HEK293 (cell line): ENCODE measurements at regions not wholly inside any gene's neighbourhood (a gene's known extent, or its start where the extent isn't known, plus 50 kb on each side); places are given as distances from the start of the nearest gene placed in this dataset.

ENCODE experiments used
- CTCF ChIA-PET: fragments of 350-600 bp; formaldehyde crosslinking; extraction: SDS; loops from one replicate; lab custom pipeline; 2021; ENCODE audit warnings: antibody characterized with exemption; lab: Yijun Ruan, JAX
- POLR2A ChIA-PET: fragments of 300-600 bp; formaldehyde crosslinking; extraction: SDS; loops from one replicate; lab custom pipeline; 2020; ENCODE audit warnings: antibody characterized with exemption, inconsistent platforms; lab: Yijun Ruan, JAX
- H3K27ac ChIP-seq: fragments of 200-500 bp; sonication (Bioruptor generic); 2 replicates; pipeline ENCODE4 v1.5.1; 2014; ENCODE audit warnings: low read depth, low read length, control low read depth, inconsistent platforms; ENCODE audit errors: extremely low read depth
- H3K36me3 ChIP-seq, 2 experiments: fragments of 200-500 bp in 1 of 2; sonication (Bioruptor generic) in 1 of 2; 1 replicate in 1 of 2; 2 replicates in 1 of 2; pipeline ENCODE4 v1.5.1; 2014 to 2017; ENCODE audit warnings: inconsistent platforms in 2 of 2, low read length in 2 of 2; ENCODE audit not compliant: control insufficient read depth in 2 of 2, insufficient read depth in 1 of 2
- H3K4me1 ChIP-seq: fragments of 200-500 bp; sonication (Bioruptor generic); 2 replicates; pipeline ENCODE4 v1.5.1; 2014; ENCODE audit warnings: mild to moderate bottlenecking, low read length, inconsistent platforms; ENCODE audit not compliant: control insufficient read depth, insufficient read depth
- H3K4me3 ChIP-seq: 2 replicates; pipeline ENCODE4 v1.5.1; 2011; ENCODE audit warnings: low read depth, mild to moderate bottlenecking, control low read depth, low read length, moderate library complexity
- H3K9me3 ChIP-seq: fragments of 200-500 bp; sonication (Bioruptor generic); 2 replicates; pipeline ENCODE4 v1.5.1; 2014; ENCODE audit warnings: low read depth, low read length, inconsistent platforms; ENCODE audit not compliant: control insufficient read depth, insufficient read depth
- SETDB1 ChIP-seq: IDR thresholded peaks from one replicate; pipeline ENCODE4 v1.6.1; 2017; ENCODE audit warnings: mild to moderate bottlenecking, low read length, moderate library complexity, mixed read lengths; ENCODE audit not compliant: insufficient read length
- ZBTB7A ChIP-seq: fragments of 450-650 bp; formaldehyde crosslinking; IDR thresholded peaks from 2 replicates; pipeline ENCODE4 v1.5.1; 2016; ENCODE audit warnings: low read depth, missing biosample characterization, missing genetic modification characterization
- ZNF174 ChIP-seq: fragments of 450-650 bp; formaldehyde crosslinking; IDR thresholded peaks from 2 replicates; pipeline ENCODE4 v1.5.0; 2017; ENCODE audit warnings: missing biosample characterization, mild to moderate bottlenecking, missing genetic modification characterization
- ZNF19 ChIP-seq: fragments of 450-650 bp; formaldehyde crosslinking; IDR thresholded peaks from 2 replicates; pipeline ENCODE4; 2016; ENCODE audit warnings: missing biosample characterization, missing genetic modification characterization, low read depth
- ZNF48 ChIP-seq: fragments of 450-650 bp; formaldehyde crosslinking; IDR thresholded peaks from 2 replicates; pipeline ENCODE4 v1.5.1; 2016; ENCODE audit warnings: missing biosample characterization, missing genetic modification characterization
- ZNF544 ChIP-seq: fragments of 450-650 bp; formaldehyde crosslinking; IDR thresholded peaks from 2 replicates; pipeline ENCODE4 v1.5.0; 2017; ENCODE audit warnings: missing biosample characterization, missing genetic modification characterization
- ZNF600 ChIP-seq: fragments of 450-650 bp; formaldehyde crosslinking; IDR thresholded peaks from 2 replicates; pipeline ENCODE4 v1.5.1; 2016; ENCODE audit warnings: missing biosample characterization, missing genetic modification characterization
- ZNF660 ChIP-seq: fragments of 450-650 bp; IDR thresholded peaks from 2 replicates; pipeline ENCODE4 v1.5.1; 2018; ENCODE audit warnings: missing biosample characterization, mild to moderate bottlenecking, missing genetic modification characterization
- ZNF664 ChIP-seq: fragments of 450-650 bp; formaldehyde crosslinking; IDR thresholded peaks from 2 replicates; pipeline ENCODE4 v1.5.1; 2016; ENCODE audit warnings: missing biosample characterization, missing genetic modification characterization
- ZNF677 ChIP-seq: fragments of 450-650 bp; IDR thresholded peaks from 2 replicates; pipeline ENCODE4 v1.5.0; 2018; ENCODE audit warnings: missing biosample characterization, mild to moderate bottlenecking, missing genetic modification characterization, moderate library complexity
- ZNF776 ChIP-seq: fragments of 450-650 bp; formaldehyde crosslinking; IDR thresholded peaks from 2 replicates; pipeline ENCODE4 v1.5.0; 2017; ENCODE audit warnings: missing biosample characterization, missing genetic modification characterization, borderline replicate concordance
- ZNF830 ChIP-seq: fragments of 450-650 bp; IDR thresholded peaks from 2 replicates; pipeline ENCODE4 v1.5.0; 2018; ENCODE audit warnings: missing biosample characterization, missing genetic modification characterization, low read depth, mild to moderate bottlenecking, moderate library complexity
- ZSCAN23 ChIP-seq: fragments of 450-650 bp; formaldehyde crosslinking; IDR thresholded peaks from 2 replicates; pipeline ENCODE4 v1.5.1; 2016; ENCODE audit warnings: missing biosample characterization, missing genetic modification characterization
- TF ChIP-seq, protein P1 (sequence below): fragments of 450-650 bp; formaldehyde crosslinking; IDR thresholded peaks from 2 replicates; pipeline ENCODE4 v1.5.1; 2016; ENCODE audit warnings: missing biosample characterization, missing genetic modification characterization
- TF ChIP-seq, protein P2 (sequence below): fragments of 450-650 bp; formaldehyde crosslinking; IDR thresholded peaks from 2 replicates; pipeline ENCODE4; 2016; ENCODE audit warnings: missing biosample characterization, missing genetic modification characterization
- TF ChIP-seq, protein P3 (sequence below): fragments of 450-650 bp; IDR thresholded peaks from 2 replicates; pipeline ENCODE4 v1.5.1; 2018; ENCODE audit warnings: missing biosample characterization, missing genetic modification characterization
- TF ChIP-seq, protein P4 (sequence below): fragments of 450-650 bp; formaldehyde crosslinking; IDR thresholded peaks from 2 replicates; pipeline ENCODE4 v1.5.1; 2016; ENCODE audit warnings: missing biosample characterization, missing genetic modification characterization
- TF ChIP-seq, protein P5 (sequence below): fragments of 450-650 bp; formaldehyde crosslinking; conservative IDR thresholded peaks from 2 replicates; pipeline ENCODE4 v1.5.1; 2016; ENCODE audit warnings: low read depth, missing biosample characterization, missing genetic modification characterization

DNA sequence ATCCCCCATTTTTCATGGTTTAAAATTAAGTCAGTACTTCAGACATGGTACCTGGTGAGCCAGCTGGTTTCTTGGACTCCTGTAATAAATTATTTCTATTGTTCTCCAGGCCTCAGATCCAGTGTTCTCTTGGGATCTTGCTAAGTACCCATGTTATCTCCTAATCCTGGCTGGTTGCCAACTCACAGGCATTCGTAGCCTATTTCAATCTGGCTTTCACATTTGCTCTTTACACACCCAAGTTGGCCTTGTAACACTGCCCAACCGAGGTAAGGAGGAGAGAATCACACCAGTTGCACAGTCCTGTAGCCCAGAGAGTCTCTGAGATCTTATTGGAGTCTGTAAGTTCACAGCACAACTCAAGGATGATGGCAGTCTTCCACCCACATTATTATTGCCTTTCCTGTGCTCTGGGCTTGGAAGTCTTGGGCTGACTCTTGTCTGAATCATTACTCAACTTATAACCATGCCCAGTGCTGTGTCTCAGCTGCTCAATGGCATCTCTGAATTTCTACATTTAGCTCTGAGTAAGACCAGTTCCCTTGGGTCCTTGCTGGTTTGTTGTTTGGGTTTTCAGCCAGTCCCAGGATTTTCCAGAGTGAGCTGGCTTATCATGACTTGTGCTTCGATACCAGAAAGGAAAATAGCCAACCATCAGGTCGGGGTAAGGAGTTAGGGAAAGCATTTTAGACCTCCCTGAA lies 76.6 kb upstream of the KLF12 start (continued):
- TF ChIP-seq, protein P1, sequence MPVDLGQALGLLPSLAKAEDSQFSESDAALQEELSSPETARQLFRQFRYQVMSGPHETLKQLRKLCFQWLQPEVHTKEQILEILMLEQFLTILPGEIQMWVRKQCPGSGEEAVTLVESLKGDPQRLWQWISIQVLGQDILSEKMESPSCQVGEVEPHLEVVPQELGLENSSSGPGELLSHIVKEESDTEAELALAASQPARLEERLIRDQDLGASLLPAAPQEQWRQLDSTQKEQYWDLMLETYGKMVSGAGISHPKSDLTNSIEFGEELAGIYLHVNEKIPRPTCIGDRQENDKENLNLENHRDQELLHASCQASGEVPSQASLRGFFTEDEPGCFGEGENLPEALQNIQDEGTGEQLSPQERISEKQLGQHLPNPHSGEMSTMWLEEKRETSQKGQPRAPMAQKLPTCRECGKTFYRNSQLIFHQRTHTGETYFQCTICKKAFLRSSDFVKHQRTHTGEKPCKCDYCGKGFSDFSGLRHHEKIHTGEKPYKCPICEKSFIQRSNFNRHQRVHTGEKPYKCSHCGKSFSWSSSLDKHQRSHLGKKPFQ (tag by site-specific recombination) = peak; percentile 47; the same call in 1 of the 2 replicates
- TF ChIP-seq ZNF776 (tag by site-specific recombination) = peak; percentile 56; the same call in 1 of the 2 replicates
- 0 out of 2 replicates have a peak, but pooled peaks have one; percentile 43 for TF ChIP-seq ZNF830 (tag by site-specific recombination)
- TF ChIP-seq, protein P2, sequence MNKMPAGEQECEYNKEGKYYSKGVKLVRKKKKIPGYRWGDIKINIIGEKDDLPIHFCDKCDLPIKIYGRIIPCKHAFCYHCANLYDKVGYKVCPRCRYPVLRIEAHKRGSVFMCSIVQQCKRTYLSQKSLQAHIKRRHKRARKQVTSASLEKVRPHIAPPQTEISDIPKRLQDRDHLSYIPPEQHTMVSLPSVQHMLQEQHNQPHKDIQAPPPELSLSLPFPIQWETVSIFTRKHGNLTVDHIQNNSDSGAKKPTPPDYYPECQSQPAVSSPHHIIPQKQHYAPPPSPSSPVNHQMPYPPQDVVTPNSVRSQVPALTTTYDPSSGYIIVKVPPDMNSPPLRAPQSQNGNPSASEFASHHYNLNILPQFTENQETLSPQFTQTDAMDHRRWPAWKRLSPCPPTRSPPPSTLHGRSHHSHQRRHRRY (tag by site-specific recombination) = no peak
- peak; percentile 49; the same call in 1 of the 2 replicates for TF ChIP-seq ZNF677 (tag by site-specific recombination)
- TF ChIP-seq ZNF174 (tag by site-specific recombination) = no peak
- TF ChIP-seq ZNF544 (tag by site-specific recombination) = peak; percentile 92
- TF ChIP-seq ZBTB7A (tag by site-specific recombination) = no peak

DNA sequence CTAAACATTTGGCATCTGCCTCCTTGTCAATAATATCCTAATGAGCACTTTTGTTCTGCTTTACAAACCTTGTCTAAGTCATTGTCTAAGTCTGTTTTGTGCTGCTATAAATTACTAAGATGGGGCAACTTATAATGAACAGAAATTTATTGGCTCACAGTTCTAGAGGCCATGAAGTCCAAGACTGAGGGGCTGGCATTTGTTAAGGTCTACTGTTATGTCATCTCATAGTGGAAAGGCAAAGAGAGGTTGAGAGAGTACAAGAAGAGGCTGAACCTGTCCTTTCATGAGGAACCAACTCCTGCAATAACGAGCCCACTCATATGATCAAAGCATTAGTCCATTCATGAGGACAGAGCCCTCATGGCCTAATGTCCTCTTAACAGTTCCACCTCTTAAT lies 72.7 kb upstream of the KLF12 start:
- TF ChIP-seq SETDB1 (peak; percentile 37), ZNF19 (no peak)
- Histone ChIP-seq H3K27ac (no peak overlapping the region), H3K4me1 (no peaks in the 10 kb centered on the region), H3K9me3 (no peaks in the 10 kb centered on the region), H3K4me3 (no peak overlapping the region), H3K36me3 (no peaks in the 10 kb centered on the region)
- CTCF ChIA-PET = no interaction called here
- POLR2A ChIA-PET = no interaction called here

DNA sequence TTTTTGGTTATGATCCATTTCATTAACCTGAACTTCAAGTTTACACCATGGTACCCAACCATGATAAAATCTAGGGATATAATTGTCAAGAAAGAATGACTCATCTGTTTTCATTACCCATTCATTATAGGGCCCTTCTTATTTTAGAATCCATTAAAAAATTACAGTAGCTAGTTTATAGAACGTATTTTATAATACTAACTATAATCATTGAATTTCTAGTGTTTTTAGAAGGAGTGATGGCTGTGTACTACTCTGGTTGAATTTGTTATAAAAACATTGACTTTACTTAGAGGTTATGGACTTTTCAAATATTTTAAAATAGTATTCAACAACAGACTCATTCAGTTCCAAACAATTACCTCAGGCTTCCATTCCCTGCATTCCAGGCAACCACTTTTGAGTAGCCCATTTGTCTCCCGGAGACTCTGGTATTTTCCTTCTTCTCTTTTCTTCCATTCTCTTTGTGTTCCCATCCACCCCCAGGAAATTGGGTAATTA lies 71.9 kb upstream of the KLF12 start:
- H3K27ac ChIP-seq = no peak overlapping the region
- TF ChIP-seq, protein P3, sequence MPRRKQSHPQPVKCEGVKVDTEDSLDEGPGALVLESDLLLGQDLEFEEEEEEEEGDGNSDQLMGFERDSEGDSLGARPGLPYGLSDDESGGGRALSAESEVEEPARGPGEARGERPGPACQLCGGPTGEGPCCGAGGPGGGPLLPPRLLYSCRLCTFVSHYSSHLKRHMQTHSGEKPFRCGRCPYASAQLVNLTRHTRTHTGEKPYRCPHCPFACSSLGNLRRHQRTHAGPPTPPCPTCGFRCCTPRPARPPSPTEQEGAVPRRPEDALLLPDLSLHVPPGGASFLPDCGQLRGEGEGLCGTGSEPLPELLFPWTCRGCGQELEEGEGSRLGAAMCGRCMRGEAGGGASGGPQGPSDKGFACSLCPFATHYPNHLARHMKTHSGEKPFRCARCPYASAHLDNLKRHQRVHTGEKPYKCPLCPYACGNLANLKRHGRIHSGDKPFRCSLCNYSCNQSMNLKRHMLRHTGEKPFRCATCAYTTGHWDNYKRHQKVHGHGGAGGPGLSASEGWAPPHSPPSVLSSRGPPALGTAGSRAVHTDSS (tag by site-specific recombination) = no peak
- no peak for TF ChIP-seq ZNF48 (tag by site-specific recombination)
- TF ChIP-seq ZNF660 (tag by site-specific recombination) = no peak
- no peak for TF ChIP-seq ZNF600 (tag by site-specific recombination)
- TF ChIP-seq ZNF664 (tag by site-specific recombination) = no peak
- no peak for TF ChIP-seq ZSCAN23
- TF ChIP-seq, protein P4, sequence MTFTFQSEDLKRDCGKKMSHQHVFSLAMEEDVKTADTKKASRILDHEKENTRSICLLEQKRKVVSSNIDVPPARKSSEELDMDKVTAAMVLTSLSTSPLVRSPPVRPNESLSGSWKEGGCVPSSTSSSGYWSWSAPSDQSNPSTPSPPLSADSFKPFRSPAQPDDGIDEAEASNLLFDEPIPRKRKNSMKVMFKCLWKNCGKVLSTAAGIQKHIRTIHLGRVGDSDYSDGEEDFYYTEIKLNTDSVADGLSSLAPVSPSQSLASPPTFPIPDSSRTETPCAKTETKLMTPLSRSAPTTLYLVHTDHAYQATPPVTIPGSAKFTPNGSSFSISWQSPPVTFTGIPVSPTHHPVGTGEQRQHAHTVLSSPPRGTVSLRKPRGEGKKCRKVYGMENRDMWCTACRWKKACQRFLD (tag by site-specific recombination) = no peak
- TF ChIP-seq, protein P5, sequence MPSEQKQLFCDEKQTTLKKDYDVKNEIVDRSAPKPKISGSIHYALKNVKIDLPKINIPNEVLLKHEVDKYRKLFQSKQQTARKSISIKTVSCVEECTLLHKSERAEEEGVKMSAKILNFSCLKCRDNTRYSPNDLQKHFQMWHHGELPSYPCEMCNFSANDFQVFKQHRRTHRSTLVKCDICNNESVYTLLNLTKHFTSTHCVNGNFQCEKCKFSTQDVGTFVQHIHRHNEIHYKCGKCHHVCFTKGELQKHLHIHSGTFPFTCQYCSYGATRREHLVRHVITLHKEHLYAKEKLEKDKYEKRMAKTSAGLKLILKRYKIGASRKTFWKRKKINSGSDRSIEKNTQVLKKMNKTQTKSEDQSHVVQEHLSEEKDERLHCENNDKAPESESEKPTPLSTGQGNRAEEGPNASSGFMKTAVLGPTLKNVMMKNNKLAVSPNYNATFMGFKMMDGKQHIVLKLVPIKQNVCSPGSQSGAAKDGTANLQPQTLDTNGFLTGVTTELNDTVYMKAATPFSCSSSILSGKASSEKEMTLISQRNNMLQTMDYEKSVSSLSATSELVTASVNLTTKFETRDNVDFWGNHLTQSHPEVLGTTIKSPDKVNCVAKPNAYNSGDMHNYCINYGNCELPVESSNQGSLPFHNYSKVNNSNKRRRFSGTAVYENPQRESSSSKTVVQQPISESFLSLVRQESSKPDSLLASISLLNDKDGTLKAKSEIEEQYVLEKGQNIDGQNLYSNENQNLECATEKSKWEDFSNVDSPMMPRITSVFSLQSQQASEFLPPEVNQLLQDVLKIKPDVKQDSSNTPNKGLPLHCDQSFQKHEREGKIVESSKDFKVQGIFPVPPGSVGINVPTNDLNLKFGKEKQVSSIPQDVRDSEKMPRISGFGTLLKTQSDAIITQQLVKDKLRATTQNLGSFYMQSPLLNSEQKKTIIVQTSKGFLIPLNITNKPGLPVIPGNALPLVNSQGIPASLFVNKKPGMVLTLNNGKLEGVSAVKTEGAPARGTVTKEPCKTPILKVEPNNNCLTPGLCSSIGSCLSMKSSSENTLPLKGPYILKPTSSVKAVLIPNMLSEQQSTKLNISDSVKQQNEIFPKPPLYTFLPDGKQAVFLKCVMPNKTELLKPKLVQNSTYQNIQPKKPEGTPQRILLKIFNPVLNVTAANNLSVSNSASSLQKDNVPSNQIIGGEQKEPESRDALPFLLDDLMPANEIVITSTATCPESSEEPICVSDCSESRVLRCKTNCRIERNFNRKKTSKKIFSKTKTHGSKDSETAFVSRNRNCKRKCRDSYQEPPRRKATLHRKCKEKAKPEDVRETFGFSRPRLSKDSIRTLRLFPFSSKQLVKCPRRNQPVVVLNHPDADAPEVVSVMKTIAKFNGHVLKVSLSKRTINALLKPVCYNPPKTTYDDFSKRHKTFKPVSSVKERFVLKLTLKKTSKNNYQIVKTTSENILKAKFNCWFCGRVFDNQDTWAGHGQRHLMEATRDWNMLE (tag by site-specific recombination) = no peak
- ChIA-PET CTCF (no interaction called here), POLR2A (no interaction called here)
- no peaks in the 10 kb centered on the region for H3K4me1 ChIP-seq
- H3K4me3 ChIP-seq = no peak overlapping the region
- no peaks in the 10 kb centered on the region for H3K36me3 ChIP-seq
- H3K9me3 ChIP-seq = no peaks in the 10 kb centered on the region
